H1 (cell line): ENCODE measurements at regions not wholly inside any gene's neighbourhood (a gene's known extent, or its start where the extent isn't known, plus 50 kb on each side); places are given as distances from the start of the nearest gene placed in this dataset.
"Not testable (repeated sequence)": the region's sequence is repeated elsewhere in the genome, so short reads cannot be mapped to it uniquely, and the experiment has no call there.

ENCODE experiments used
- CTCF ChIA-PET: fragments of 300-600 bp; sonication (Branson Sonifier 250); formaldehyde crosslinking; loops from one replicate; lab custom pipeline; 2021; ENCODE audit not compliant: partially characterized antibody; lab: Charles Lee
- POLR2A ChIA-PET: fragments of 300-600 bp; sonication (Branson Sonifier 250); formaldehyde crosslinking; loops from one replicate; lab custom pipeline; 2021; ENCODE audit warnings: inconsistent platforms; ENCODE audit not compliant: partially characterized antibody; lab: Charles Lee
- DNase-seq, 2 experiments: peaks; one replicate each; pipeline versions ENCODE4 v3.0.0 to v3.0.0-alpha.2; 2010 to 2022; ENCODE audit warnings: low spot score in 2 of 2, low read depth in 1 of 2, mixed read lengths in 1 of 2
- FAIRE-seq: peaks from 2 replicates; lab custom pipeline; 2011; peaks lifted over from hg19 to GRCh38; lab: Jason Lieb, UNC
- H2AFZ ChIP-seq: 2 replicates; pipeline ENCODE4 v1.8.1; 2012; ENCODE audit warnings: low read length, inconsistent platforms
- H2AK5ac ChIP-seq: 2 replicates; pipeline ENCODE4 v1.6.1; 2013; ENCODE audit warnings: low read depth, low read length
- H2BK120ac ChIP-seq: replicated peaks from 2 replicates; pipeline ENCODE3; 2013; ENCODE audit warnings: low read depth, low read length, inconsistent platforms
- H2BK12ac ChIP-seq: 2 replicates; pipeline ENCODE4 v1.6.1; 2013; ENCODE audit warnings: low read depth, low read length
- H2BK15ac ChIP-seq: 2 replicates; pipeline ENCODE4 v1.6.1; 2013; ENCODE audit warnings: low read length
- H2BK20ac ChIP-seq: 2 replicates; pipeline ENCODE4 v1.6.1; 2013; ENCODE audit warnings: low read length
- H2BK5ac ChIP-seq: 2 replicates; pipeline ENCODE4 v1.6.1; 2013; ENCODE audit warnings: low read depth, low read length
- H3K14ac ChIP-seq: 2 replicates; pipeline ENCODE4 v1.6.1; 2013; ENCODE audit warnings: inconsistent platforms; ENCODE audit not compliant: insufficient read length
- H3K18ac ChIP-seq: 2 replicates; pipeline ENCODE4 v1.6.1; 2013; ENCODE audit warnings: low read length; ENCODE audit errors: extremely low read depth
- H3K23ac ChIP-seq: 2 replicates; pipeline ENCODE4 v1.6.1; 2013; ENCODE audit warnings: inconsistent platforms; ENCODE audit not compliant: insufficient read length
- H3K23me2 ChIP-seq: 2 replicates; pipeline ENCODE4 v1.6.1; 2013; ENCODE audit warnings: low read depth, low read length
- H3K27ac ChIP-seq: 2 replicates; pipeline ENCODE4 v1.6.1; 2011; ENCODE audit warnings: low read depth, low read length, inconsistent platforms
- H3K27me3 ChIP-seq, 4 experiments: replicated peaks in 1 of 4; 1 replicate in 1 of 4; 2 replicates in 3 of 4; pipeline versions ENCODE4 v1.6.1 to v1.8.1; 2011 to 2013; ENCODE audit warnings: low read length in 3 of 4, mild to moderate bottlenecking in 3 of 4, inconsistent platforms in 2 of 4, mixed read lengths in 2 of 4, moderate library complexity in 1 of 4; ENCODE audit not compliant: control insufficient read depth in 3 of 4, insufficient read depth in 3 of 4; ENCODE audit errors: extremely low read depth in 1 of 4
- H3K36me3 ChIP-seq, 4 experiments: 2 replicates each; pipeline versions ENCODE4 v1.6.1 to v1.8.1; 2011 to 2013; ENCODE audit warnings: mild to moderate bottlenecking in 4 of 4, low read length in 3 of 4, moderate library complexity in 2 of 4, control low read depth in 1 of 4, inconsistent platforms in 1 of 4; ENCODE audit not compliant: insufficient read depth in 4 of 4, control insufficient read depth in 2 of 4
- H3K4ac ChIP-seq: replicated peaks from 2 replicates; pipeline ENCODE3; 2013; ENCODE audit warnings: low read length, low read depth, mixed read lengths, inconsistent platforms; ENCODE audit not compliant: insufficient read length
- H3K4me1 ChIP-seq, 4 experiments: replicated peaks in 1 of 4; 1 replicate in 1 of 4; 2 replicates in 3 of 4; pipeline versions ENCODE4 v1.6.1 to v1.8.1; 2011 to 2013; ENCODE audit warnings: low read length in 3 of 4, inconsistent platforms in 2 of 4, mixed read lengths in 1 of 4; ENCODE audit not compliant: insufficient read depth in 4 of 4, control insufficient read depth in 3 of 4
- H3K4me2 ChIP-seq, 2 experiments: 2 replicates each; pipeline versions ENCODE4 v1.6.1 to v1.8.1; 2011 to 2013; ENCODE audit warnings: low read depth in 2 of 2, low read length in 2 of 2, control low read depth in 1 of 2, inconsistent platforms in 1 of 2, mild to moderate bottlenecking in 1 of 2; ENCODE audit not compliant: insufficient read depth in 1 of 2
- H3K4me3 ChIP-seq, 4 experiments: fragments of 200-600, 300-600 bp in 1 of 4; sonication (generic), shearing (Covaris generic), sonication (Bioruptor Twin) in 1 of 4; 2 replicates each; pipeline versions ENCODE4 v1.5.1 to v1.8.1; 2011 to 2016; ENCODE audit warnings: low read length in 4 of 4, low read depth in 3 of 4, control low read depth in 2 of 4, inconsistent platforms in 2 of 4, mild to moderate bottlenecking in 2 of 4, mixed read lengths in 1 of 4, moderate library complexity in 1 of 4; ENCODE audit not compliant: insufficient read depth in 2 of 4; ENCODE audit errors: extremely low read depth in 1 of 4
- H3K56ac ChIP-seq: replicated peaks from 2 replicates; pipeline ENCODE3; 2013; ENCODE audit warnings: low read depth, mild to moderate bottlenecking, mixed read lengths, low read length, inconsistent platforms; ENCODE audit not compliant: insufficient read length
- H3K79me1 ChIP-seq: 2 replicates; pipeline ENCODE4 v1.6.1; 2013; ENCODE audit warnings: low read depth, low read length, control low read depth
- H3K79me2 ChIP-seq, 2 experiments: 2 replicates each; pipeline versions ENCODE4 v1.6.1 to v1.8.1; 2012 to 2013; ENCODE audit warnings: low read length in 2 of 2, mild to moderate bottlenecking in 2 of 2, inconsistent platforms in 1 of 2; ENCODE audit not compliant: insufficient read depth in 2 of 2, control insufficient read depth in 1 of 2
- H3K9ac ChIP-seq, 4 experiments: replicated peaks in 1 of 4; 1 replicate in 1 of 4; 2 replicates in 3 of 4; pipeline versions ENCODE4 v1.6.1 to v1.8.1; 2011 to 2013; ENCODE audit warnings: low read depth in 3 of 4, low read length in 3 of 4, control low read depth in 2 of 4, mild to moderate bottlenecking in 2 of 4, moderate library complexity in 2 of 4, inconsistent platforms in 1 of 4; ENCODE audit errors: extremely low read depth in 1 of 4
- H3K9me3 ChIP-seq, 2 experiments: 2 replicates each; pipeline versions ENCODE4 v1.6.1 to v1.8.1; 2012 to 2013; ENCODE audit warnings: mild to moderate bottlenecking in 2 of 2, moderate library complexity in 2 of 2, control low read depth in 1 of 2, inconsistent platforms in 1 of 2, low read depth in 1 of 2, low read length in 1 of 2, mixed read lengths in 1 of 2; ENCODE audit not compliant: insufficient read depth in 2 of 2
- H4K20me1 ChIP-seq, 2 experiments: replicated peaks in 1 of 2; 2 replicates each; pipeline versions ENCODE3 to v1.8.1; 2011 to 2013; ENCODE audit warnings: inconsistent platforms in 2 of 2, low read length in 2 of 2, mild to moderate bottlenecking in 1 of 2; ENCODE audit not compliant: insufficient read depth in 2 of 2, control insufficient read depth in 1 of 2
- H4K5ac ChIP-seq: 2 replicates; pipeline ENCODE4 v1.6.1; 2013; ENCODE audit warnings: low read length, low read depth, mixed read lengths, inconsistent platforms; ENCODE audit not compliant: insufficient read length
- H4K8ac ChIP-seq: 2 replicates; pipeline ENCODE4 v1.8.0; 2013; ENCODE audit warnings: mild to moderate bottlenecking, moderate library complexity, low read length, inconsistent platforms; ENCODE audit not compliant: insufficient read depth; ENCODE audit errors: extremely low read depth
- H4K91ac ChIP-seq: replicated peaks from 2 replicates; pipeline ENCODE3; 2013; ENCODE audit warnings: low read length, mixed read lengths, inconsistent platforms; ENCODE audit not compliant: insufficient read length
- WGBS, 2 experiments: shearing (Covaris generic) in 1 of 2; methylation state at CpG; one replicate each; pipeline versions ENCODE4 v1.1.6 to v1.1.7; 2013 to 2015; ENCODE audit warnings: low lambda C conversion rate in 2 of 2, mixed read lengths in 2 of 2, inconsistent platforms in 1 of 2, low coverage in 1 of 2, missing lambda C conversion rate in 1 of 2; ENCODE audit not compliant: insufficient replicate concordance in 2 of 2, insufficient coverage in 1 of 2, insufficient read length in 1 of 2; ENCODE audit errors: extremely low coverage in 1 of 2, missing lambda C conversion rate in 1 of 2; 5-methylcytosine and 5-hydroxymethylcytosine counted together

DNA sequence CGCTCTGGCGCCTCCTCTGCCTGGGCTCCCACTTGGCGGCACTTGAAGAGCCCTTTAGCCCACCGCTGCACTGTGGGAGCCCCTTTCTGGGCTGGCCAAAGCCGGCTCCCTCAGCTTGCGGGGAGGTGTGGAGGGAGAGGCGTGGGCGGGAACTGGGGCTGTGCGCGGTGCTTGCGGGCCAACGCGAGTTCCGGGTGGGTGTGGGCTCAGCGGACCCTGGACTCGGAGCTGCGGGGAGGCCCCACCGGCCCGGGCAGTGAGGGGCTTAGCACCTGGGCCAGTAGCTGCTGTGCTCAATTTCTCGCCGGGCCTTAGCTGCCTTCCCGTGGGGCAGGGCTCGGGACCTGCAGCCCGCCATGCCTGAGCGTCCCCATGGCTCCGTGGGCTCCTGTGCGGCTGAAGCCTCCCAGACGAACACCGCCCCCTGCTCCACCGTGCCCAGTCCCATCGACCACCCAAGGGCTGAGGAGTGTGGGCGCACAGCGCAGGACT lies 216.2 kb downstream of the FGFR2 start:
- H4K91ac ChIP-seq, H3K27ac ChIP-seq, H3K4me2 ChIP-seq, H2BK15ac ChIP-seq, H2BK20ac ChIP-seq, H4K8ac ChIP-seq, H3K79me2 ChIP-seq, H3K9ac ChIP-seq, H3K23ac ChIP-seq, H3K36me3 ChIP-seq, H2BK120ac ChIP-seq, H3K4me1 ChIP-seq, DNase-seq, POLR2A ChIA-PET, H3K23me2 ChIP-seq, H3K18ac ChIP-seq, H2AK5ac ChIP-seq, H2BK12ac ChIP-seq, H4K20me1 ChIP-seq, H3K27me3 ChIP-seq, H3K79me1 ChIP-seq, H4K5ac ChIP-seq, H3K4ac ChIP-seq, H2BK5ac ChIP-seq, FAIRE-seq, H3K56ac ChIP-seq, H3K14ac ChIP-seq, H3K4me3 ChIP-seq, H2AFZ ChIP-seq: not testable (repeated sequence)
- WGBS, 2 experiments, result 98% methylated on average over 30 of the region's 33 CpGs; no CpG with 5 or more reads in 1 of the 2 experiments
- CTCF ChIA-PET, result interaction anchor here (0.7 to 1.2 kb wide), 3 partner anchors 11 to 594 kb away, joined by 3 to 4 read pairs (median 3); no protein-coding TSS in a partner anchor
- peaks cover 8 to 12% of the 10 kb centered on the region in 2 experiments; a peak in 2 of 4 replicates for H3K9me3 ChIP-seq
